ENCODE measurements at regions not wholly inside any gene's neighbourhood (a gene's known extent, or its start where the extent isn't known, plus 50 kb on each side); places are given as distances from the start of the nearest gene placed in this dataset.
"Not testable (repeated sequence)": the region's sequence is repeated elsewhere in the genome, so short reads cannot be mapped to it uniquely, and the experiment has no call there.

DNA sequence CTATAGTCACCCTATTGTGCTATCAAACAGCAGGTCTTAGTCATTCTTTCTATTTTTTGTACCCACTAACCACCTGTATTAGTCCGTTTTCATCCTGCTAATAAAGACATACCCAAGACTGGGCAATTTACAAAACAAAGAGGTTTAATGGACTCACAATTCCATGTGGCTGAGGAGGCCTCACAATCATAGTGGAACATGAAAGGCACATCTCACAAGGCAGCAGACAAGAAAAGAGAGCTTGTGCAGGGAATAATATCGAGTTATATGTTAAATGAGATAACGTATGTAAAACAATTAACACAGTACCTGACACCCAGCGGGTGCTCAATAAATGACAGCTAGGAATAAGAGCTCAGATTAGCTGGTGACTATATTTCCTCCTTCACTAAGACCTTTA, 88.1 kb upstream of the WDR44 start:
- no peak for DNase-seq (ENCODE audit: low read depth)

DNA sequence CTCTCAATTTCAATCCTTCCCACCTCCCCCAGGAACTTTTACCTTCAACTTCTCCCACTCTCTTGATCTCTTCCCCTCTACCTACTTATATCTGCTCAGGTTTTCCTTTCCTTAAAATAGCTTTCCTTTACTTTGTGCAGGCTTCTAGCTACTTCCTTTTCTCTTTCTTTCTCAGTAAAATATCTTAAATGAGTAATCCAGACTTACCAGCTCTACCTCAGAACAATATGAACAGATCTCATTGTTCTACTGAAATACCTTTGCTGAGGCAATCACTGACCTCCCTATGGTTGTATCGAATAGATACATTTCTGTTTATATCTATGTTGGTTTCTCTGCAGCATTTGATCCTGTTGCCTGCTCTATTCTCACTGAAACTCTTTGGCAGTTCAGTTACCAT, 86.7 kb upstream of the WDR44 start:
- no peak for DNase-seq (ENCODE audit: low read depth)

DNA sequence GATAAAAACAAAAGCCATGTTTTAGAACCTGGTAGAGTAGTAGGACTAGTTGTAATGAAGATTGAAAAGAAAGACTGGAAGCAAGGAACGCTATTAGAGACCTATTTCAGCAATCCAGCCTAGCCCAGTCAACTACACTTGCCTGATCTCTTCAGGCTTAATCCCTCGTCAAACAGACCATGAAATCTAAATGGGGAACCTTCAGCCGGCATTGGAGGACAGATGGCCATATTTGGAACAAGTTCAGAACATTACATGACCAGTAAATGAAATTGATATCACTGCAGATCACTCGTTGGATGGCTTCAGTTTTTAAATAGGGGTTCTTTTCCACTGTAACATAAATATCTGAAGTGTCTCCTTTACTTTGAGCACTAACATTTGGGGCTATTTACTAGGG, 84.8 kb upstream of the WDR44 start:
- DNase-seq (ENCODE audit: low read depth), result no peak

DNA sequence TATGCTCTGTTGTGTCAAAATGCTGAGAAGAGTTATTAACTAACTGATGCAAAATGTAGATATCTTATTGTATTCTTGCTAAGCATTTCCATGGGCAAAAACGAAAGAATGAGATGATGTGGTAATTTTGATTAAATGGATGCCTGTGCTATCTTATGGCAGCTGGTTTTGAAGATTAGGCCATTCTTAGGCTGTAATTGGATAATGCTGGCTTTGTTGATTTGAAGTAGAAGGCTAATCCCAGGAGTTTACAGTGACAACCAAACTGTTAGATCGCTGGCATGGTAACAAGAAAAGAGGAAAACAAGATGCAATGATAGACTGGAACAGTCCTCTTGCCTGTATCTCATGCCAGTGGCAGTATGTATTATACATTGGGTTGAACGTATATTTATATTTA, 74.1 kb upstream of the WDR44 start:
- DNase-seq (ENCODE audit: low read depth), result no peak

DNA sequence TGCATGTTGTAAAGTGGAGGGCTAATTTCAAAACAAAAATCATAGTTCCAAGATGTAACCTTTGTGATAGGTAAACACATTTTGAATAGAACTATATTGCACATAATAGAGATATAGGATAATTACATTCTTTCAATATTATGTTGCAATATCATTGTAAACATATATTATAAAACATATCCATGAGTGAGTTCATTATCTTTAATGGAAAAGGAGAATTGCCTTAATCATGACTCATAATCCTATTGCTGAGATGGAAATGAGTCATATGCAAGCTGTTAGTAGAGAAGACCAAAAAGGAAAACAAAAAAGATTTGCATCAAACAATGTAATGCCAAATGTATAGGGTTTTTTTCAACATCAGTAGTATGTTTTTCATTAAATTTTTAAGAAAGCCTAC, 73.7 kb upstream of the WDR44 start:
- no peak for DNase-seq (ENCODE audit: low read depth)

DNA sequence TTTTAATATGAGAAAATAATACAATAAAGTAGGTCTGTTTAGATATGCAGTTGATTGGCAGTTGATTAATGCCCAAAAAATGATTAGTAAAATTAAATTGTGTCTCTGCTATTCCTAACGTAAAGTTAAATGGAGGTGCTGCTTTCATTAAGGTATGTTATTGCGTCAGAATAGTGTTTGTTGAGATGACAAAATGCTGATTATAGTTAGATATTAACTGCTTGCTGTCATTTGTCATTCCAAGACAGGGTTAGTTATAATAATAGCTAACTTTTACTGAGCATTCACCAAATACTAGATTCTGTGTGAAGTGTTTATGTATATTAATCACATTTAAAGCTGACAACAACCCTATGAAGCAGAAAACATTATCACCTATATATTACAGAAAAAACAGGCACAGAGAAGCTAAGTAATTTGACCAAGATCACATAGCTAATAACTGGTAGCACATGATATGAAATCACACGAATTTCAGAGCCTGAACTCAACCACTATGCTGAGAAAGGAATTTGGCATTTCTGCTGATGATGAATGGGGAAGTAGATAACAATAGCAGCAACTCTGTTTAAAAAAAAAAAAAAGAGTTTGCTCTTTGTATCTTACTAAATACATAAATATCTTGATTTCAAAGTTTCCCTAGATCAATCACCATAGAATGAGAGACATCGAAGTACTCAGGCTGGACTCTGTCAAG, 59.7 kb upstream of the WDR44 start:
- no peak for DNase-seq (ENCODE audit: low read depth)

DNA sequence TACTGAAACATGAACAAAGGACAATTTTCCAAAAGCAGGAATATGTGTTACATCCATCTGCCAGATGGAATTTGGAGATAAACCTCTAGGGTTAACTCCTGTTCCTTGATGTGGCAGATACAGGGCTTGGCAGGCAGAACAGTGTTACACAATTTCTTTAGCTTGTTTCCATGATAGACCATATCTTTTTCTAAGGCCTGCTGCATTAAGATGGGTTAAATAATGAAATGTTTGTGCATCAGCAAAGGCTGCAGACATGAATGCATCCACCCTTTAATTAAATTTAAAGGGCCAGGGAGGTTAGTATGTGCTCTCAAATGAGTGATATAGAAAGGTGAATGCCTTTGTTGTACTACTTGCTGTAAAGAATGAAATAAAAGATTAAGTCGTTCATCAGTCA, 50.1 kb upstream of the WDR44 start:
- DNase-seq (ENCODE audit: low read depth), result not testable (repeated sequence)

Data from activated T-cell treated with anti-CD3 and anti-CD28 coated beads for 48 hours (primary cell).